ENCODE measurements at regions not wholly inside any gene's neighbourhood (a gene's known extent, or its start where the extent isn't known, plus 50 kb on each side); places are given as distances from the start of the nearest gene placed in this dataset.

DNA sequence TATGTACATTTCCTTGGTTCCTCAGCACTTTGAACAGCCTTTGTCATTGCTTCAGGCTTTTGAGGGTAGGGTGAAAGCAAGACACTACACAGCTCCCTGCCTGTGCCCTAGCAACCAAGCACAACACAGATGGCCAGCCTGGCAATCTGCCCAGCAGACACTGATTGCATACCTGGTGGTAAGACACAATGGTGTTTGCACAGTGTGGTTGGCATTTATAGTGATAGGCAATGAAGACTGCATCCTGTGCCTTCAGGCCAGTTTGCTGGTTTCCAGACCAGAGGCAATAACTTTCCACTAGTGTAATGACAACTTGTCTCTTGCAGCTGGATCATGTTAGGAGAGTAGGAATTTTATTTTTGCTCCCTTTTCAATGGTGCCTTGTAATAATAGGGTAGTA lies 144.5 kb upstream of the TNC start:
- no peak for DNase-seq (ENCODE audit: low spot score)

DNA sequence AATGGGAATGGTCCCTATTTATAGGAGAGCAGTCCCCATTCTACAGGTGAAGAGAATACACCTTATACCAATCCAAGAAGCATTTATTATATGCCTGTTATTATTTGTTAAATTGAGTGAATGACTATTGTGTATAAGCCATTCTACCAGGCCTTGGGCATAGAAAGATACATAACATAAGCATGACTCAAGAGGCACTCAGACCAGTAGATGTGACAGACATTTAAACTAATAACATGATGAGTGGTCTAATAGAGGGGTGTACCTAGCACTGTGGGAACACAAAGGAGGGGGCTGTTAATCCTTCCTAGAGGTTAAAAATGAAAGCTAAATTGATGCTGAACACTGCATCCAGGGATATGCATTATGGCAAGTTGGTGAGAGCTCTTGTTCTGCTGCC lies 145.0 kb upstream of the TNC start:
- no peak for DNase-seq (ENCODE audit: low spot score)
- Histone ChIP-seq H3K9me3 (ENCODE audit: control insufficient read depth in 4 of 4, low read length in 3 of 4) (no peaks in the 10 kb centered on the region), H3K4me1 (ENCODE audit: control insufficient read depth in 4 of 4, insufficient read depth in 4 of 4, low read length in 3 of 4) (no peaks in the 10 kb centered on the region), H3K27ac (ENCODE audit: low read depth in 1 of 2, low read length in 2 of 2) (no peak overlapping the region), H3K27me3 (ENCODE audit: control insufficient read depth in 4 of 4, insufficient read depth in 4 of 4, low read length in 3 of 4) (peaks cover 0 to 2% (median 0%) of the 10 kb centered on the region in 4 donors), H3K36me3 (ENCODE audit: control insufficient read depth in 4 of 4, insufficient read depth in 3 of 4, low read depth in 1 of 4, low read length in 3 of 4) (no peaks in the 10 kb centered on the region), H3K4me3 (ENCODE audit: low read depth in 1 of 3, low read length in 3 of 3) (no peak overlapping the region), H3K9ac (ENCODE audit: low read depth in 1 of 2, low read length in 2 of 2) (no peak overlapping the region)
- TF ChIP-seq HNF4G (IDR thresholded peaks at IDR 0.05) = no peak
- TF ChIP-seq, protein P1, sequence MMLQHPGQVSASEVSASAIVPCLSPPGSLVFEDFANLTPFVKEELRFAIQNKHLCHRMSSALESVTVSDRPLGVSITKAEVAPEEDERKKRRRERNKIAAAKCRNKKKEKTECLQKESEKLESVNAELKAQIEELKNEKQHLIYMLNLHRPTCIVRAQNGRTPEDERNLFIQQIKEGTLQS (IDR thresholded peaks at IDR 0.05) = no peak
- TF ChIP-seq YY1 (IDR thresholded peaks at IDR 0.05) = no peak
- no peak for TF ChIP-seq JUND (IDR thresholded peaks at IDR 0.05)
- TF ChIP-seq RAD21 (IDR thresholded peaks at IDR 0.05) = no peak
- TF ChIP-seq FOXA1 (IDR thresholded peaks at IDR 0.05) = no peak
- no peak for TF ChIP-seq FOXA2 (IDR thresholded peaks at IDR 0.05)
- TF ChIP-seq GABPA (IDR thresholded peaks at IDR 0.05 in 1 of 2, conservative IDR thresholded peaks at IDR 0.05 in 1 of 2) = no peak
- TF ChIP-seq TAF1 (conservative IDR thresholded peaks at IDR 0.05) = no peak
- no peak for TF ChIP-seq RXRA (IDR thresholded peaks at IDR 0.05)
- TF ChIP-seq HNF4A (conservative IDR thresholded peaks at IDR 0.05) = no peak
- TF ChIP-seq SP1 (IDR thresholded peaks at IDR 0.05) = no peak

More for the DNA sequence above, 144.5 kb upstream of the TNC start:
- TF ChIP-seq NR2F2 (IDR thresholded peaks at IDR 0.05) = no peak
- TF ChIP-seq, protein P2, sequence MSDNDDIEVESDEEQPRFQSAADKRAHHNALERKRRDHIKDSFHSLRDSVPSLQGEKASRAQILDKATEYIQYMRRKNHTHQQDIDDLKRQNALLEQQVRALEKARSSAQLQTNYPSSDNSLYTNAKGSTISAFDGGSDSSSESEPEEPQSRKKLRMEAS (IDR thresholded peaks at IDR 0.05) = no peak
- no peak for TF ChIP-seq TAF1 (conservative IDR thresholded peaks at IDR 0.05)
- TF ChIP-seq, protein P3, sequence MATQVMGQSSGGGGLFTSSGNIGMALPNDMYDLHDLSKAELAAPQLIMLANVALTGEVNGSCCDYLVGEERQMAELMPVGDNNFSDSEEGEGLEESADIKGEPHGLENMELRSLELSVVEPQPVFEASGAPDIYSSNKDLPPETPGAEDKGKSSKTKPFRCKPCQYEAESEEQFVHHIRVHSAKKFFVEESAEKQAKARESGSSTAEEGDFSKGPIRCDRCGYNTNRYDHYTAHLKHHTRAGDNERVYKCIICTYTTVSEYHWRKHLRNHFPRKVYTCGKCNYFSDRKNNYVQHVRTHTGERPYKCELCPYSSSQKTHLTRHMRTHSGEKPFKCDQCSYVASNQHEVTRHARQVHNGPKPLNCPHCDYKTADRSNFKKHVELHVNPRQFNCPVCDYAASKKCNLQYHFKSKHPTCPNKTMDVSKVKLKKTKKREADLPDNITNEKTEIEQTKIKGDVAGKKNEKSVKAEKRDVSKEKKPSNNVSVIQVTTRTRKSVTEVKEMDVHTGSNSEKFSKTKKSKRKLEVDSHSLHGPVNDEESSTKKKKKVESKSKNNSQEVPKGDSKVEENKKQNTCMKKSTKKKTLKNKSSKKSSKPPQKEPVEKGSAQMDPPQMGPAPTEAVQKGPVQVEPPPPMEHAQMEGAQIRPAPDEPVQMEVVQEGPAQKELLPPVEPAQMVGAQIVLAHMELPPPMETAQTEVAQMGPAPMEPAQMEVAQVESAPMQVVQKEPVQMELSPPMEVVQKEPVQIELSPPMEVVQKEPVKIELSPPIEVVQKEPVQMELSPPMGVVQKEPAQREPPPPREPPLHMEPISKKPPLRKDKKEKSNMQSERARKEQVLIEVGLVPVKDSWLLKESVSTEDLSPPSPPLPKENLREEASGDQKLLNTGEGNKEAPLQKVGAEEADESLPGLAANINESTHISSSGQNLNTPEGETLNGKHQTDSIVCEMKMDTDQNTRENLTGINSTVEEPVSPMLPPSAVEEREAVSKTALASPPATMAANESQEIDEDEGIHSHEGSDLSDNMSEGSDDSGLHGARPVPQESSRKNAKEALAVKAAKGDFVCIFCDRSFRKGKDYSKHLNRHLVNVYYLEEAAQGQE (IDR thresholded peaks at IDR 0.05) = no peak
- no peak for TF ChIP-seq YY1 (IDR thresholded peaks at IDR 0.05)
- TF ChIP-seq, protein P1 (IDR thresholded peaks at IDR 0.05) = no peak
- no peak for TF ChIP-seq RAD21 (IDR thresholded peaks at IDR 0.05)
- no peak for TF ChIP-seq EGR1 (IDR thresholded peaks at IDR 0.05; ENCODE audit: low read depth in 2 of 2)
- no peak for TF ChIP-seq HNF4A (conservative IDR thresholded peaks at IDR 0.05)
- no peak for TF ChIP-seq JUND (IDR thresholded peaks at IDR 0.05)
- H3K27me3 ChIP-seq (ENCODE audit: control insufficient read depth in 4 of 4, insufficient read depth in 4 of 4, low read length in 3 of 4) = peaks cover 0 to 2% (median 0%) of the 10 kb centered on the region in 4 donors
- H3K9ac ChIP-seq (ENCODE audit: low read depth in 1 of 2, low read length in 2 of 2) = no peak overlapping the region
- H3K36me3 ChIP-seq (ENCODE audit: control insufficient read depth in 4 of 4, insufficient read depth in 3 of 4, low read depth in 1 of 4, low read length in 3 of 4) = no peaks in the 10 kb centered on the region
- no peaks in the 10 kb centered on the region for H3K9me3 ChIP-seq (ENCODE audit: control insufficient read depth in 4 of 4, low read length in 3 of 4)
- H3K4me3 ChIP-seq (ENCODE audit: low read depth in 1 of 3, low read length in 3 of 3) = no peak overlapping the region
- H3K4me1 ChIP-seq (ENCODE audit: control insufficient read depth in 4 of 4, insufficient read depth in 4 of 4, low read length in 3 of 4) = no peaks in the 10 kb centered on the region
- H3K27ac ChIP-seq (ENCODE audit: low read depth in 1 of 2, low read length in 2 of 2) = no peak overlapping the region

Data from liver (tissue), 6 donors.